Right ventricle myocardium inferior (tissue), 1 donor: ENCODE measurements at regions not wholly inside any gene's neighbourhood (a gene's known extent, or its start where the extent isn't known, plus 50 kb on each side); places are given as distances from the start of the nearest gene placed in this dataset.
A peak's percentile ranks its signal among the peaks of the same experiment; 100 is the strongest.
"Not testable (repeated sequence)": the region's sequence is repeated elsewhere in the genome, so short reads cannot be mapped to it uniquely, and the experiment has no call there.

Experiments used
- ATAC-seq: fragments of 200-7000 bp; cut with Tn5 transposase; one replicate; pipeline ENCODE4 v1.9.1; 2020; ENCODE audit warnings: mild to moderate bottlenecking, moderate library complexity
- DNase-seq: peaks from one replicate; pipeline ENCODE4 v3.0.0; 2021; ENCODE audit errors: missing footprints
- intact Hi-C: fragments of 100-400 bp; cut with DNase I; formaldehyde crosslinking; loops from one replicate; pipeline ENCODE4 v1.11.0; 2022
- donor health status: DM: no; HTN: yes; CAD: no; lungs with severe emphysema.

DNA sequence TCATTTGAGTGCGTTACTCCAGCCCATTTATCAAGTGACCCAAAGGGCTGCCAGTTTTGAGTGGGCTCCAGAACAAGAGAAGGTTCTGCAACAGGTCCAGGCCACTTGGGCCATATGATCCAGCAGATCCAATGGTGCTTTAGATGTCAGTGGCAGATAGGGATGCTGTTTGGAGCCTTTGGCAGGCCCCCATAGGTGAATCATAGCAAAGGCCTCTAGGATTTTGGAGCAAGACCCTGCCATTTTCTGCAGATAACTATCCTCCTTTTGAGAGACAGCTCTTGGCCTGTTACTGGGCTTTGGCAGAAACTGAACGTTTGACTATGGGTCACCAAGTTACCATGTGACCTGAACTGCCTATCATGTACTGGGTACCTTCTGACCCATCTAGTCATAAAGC lies 358.8 kb upstream of the SEMA3C start:
- ATAC-seq (no peak), DNase-seq (no peak)
- intact Hi-C loops: no loop called here

DNA sequence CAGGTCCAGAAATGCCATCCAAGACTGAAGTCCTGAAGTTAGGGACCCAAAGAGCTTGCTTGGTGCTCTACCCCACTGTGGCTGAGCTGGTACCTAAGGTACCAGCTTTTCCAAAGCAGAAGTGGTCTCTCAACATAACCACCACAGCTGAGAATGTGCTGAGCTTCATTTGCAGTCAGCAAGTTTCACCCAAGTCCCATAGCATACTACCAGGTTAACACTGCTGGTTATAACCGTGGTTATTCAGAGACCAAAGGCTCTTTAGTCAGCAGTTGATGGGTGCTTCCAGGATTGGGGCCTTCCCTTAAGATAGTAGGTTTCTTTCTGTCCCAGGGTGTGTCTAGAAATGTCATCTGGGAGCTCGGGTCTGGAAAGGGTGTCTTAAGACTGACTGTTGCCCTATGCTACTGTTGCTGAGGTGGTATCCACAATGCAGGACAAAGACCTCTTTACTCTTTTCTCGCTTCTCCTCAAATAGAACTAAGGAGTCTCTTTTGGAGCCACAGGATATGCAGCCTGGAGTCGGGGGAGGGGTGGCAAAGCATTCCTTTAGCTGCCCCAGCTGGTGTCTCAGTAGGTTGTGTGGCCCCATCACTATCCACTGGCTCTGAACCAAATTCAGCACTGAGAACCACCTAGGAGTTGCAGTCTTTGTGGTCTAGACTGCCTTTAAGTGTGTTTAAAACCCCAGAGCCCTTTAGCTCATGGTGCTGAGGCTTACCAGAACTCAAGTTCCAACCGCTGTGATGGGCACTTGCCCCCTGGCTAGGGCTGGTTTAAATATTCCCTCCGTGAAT lies 354.9 kb upstream of the SEMA3C start:
- intact Hi-C loops: no loop called here
- DNase-seq: no peak
- no peak for ATAC-seq

DNA sequence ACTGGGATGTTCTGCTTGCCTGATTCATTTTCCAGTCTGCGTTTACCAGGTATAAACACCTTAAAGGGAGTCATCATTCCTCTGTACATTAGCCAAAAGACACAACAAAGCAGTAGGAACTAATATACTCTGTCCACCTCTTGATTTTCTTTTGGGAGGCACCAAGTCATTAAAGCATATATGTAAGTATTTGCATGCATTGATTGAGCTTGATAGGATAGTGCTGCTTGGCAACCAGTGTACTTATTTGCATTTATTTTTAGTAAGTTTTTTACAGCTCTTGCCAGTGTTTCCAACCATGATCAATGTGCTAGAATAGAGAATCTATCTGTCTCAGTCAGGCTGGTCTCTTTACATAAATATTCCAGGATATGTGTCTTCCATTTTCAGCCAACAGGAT lies 353.3 kb upstream of the SEMA3C start:
- intact Hi-C loops: no loop called here
- no peak for DNase-seq
- no peak for ATAC-seq

DNA sequence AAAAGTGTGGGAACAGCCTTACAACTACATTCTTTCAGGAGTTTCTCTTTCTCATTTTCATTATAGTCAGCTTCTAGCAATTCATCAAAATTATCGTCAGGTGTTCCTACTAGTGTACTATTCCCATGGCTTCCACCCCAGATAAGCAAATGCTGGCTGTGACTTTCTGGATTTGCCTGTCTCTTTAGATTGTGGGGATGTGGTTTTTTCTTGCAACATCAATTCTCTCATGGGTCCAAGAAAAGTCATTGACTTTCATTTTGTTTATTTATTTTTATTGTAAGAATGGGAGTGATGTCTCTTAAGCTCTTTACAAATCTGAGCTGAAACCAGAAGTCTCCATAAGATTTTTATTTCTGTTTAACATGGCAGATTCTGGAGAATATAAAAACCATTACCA lies 349.7 kb upstream of the SEMA3C start:
- intact Hi-C loops: no loop called here
- no peak for ATAC-seq

DNA sequence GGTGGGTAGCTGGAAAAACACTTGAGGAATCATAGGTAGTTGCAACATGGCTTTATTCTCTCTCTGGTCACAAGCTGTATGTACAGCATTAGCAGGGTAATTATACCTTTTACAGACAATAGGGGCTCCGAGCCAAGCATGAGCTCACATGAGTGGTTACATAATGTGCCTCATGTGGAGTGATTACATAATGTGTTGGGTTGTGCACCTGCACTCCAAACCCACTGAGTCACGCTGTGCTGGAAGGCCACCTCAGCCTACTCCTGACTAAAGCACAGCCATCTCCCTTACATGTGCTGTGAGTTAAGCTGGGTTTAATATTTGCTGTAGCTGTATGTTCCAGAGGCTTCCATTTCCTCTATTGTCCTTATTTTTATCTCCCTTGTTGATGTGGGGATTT lies 348.7 kb upstream of the SEMA3C start:
- ATAC-seq: no peak
- intact Hi-C loops: no loop called here

More for the DNA sequence above, 349.7 kb upstream of the SEMA3C start:
- no peak for DNase-seq

DNA sequence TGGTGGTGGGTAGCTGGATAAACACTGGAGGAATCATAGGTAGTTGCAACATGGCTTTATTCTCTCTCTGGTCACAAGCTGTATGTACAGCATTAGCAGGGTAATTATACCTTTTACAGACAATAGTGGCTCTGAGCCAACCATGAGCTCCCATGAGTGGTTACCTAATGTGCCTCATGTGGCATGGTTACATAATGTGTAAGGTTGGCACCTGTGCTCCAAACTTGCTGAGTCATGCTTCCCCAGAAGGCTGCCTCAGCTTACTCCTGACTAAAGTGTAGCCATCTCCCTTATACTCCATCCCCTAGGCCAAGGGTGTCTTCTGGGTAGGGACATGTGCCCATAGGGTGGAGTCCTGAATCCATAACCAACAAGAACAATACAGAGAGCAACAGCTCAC lies 345.3 kb upstream of the SEMA3C start:
- intact Hi-C loops: no loop called here
- no peak for ATAC-seq

More for the DNA sequence above, 348.7 kb upstream of the SEMA3C start:
- DNase-seq: no peak

DNA sequence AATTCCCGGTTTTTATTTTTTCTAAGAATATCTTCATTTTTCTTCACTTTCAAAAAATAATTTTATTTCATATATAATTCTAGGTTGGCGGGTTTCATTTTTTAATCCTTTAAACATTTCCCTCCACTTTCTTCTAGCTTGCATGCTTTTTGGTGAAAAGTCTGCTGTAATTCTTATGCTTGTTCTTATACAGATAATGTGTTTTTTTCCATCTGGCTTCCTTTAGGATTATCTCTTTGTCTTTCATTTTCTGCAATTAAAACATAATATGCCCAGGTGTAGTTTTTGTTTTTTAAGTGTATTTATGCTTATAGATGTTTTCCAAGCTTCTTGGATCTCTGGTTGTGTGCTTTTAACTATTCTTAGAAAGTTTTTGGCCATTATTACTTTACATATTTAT lies 341.3 kb upstream of the SEMA3C start:
- DNase-seq (no peak), ATAC-seq (no peak)
- intact Hi-C loops: no loop called here

More for the DNA sequence above, 345.3 kb upstream of the SEMA3C start:
- DNase-seq: no peak

DNA sequence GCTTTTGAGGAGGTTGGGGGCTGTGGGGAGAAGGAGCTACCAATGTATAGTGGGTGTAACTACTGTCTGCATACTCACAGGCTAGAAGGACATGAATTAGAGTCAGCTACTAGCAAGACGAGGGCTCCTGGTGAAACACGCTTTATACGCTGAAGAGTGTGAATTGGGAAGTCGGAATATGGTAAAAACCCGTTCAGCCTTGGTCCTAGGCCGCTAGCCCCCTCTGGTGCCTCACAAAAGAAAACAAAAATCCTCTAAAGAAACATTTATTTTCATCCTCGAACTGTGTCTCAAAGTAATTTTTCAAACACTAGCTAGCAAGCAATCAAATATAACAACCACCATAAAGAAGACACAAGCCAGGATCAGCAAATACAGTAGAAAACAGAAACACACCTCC lies 338.1 kb upstream of the SEMA3C start:
- DNase-seq: no peak
- peak; percentile 54 for ATAC-seq
- intact Hi-C loops: loop anchor here (5.0 kb wide), 1 partner anchor 340 kb away; the partner anchor contains the start of gene SEMA3C

DNA sequence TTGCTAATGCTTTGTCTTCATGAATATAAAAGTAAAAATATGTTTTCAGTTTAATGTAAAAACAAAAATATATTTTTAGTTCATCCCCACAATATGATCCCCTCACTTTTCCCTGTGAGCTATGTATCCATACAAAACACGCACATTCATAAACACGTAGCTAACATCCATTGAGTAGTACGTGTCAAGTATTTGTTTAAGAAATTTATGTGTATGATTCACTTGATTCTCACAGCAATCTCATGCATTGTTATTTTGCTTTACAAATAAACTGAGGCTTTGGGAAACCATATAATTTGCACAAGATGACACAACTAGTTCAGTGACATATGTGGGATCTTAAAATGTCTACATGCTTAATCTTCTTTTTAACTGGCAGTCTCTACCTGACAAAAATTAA lies 329.6 kb upstream of the SEMA3C start:
- intact Hi-C loops: no loop called here
- DNase-seq (no peak), ATAC-seq (no peak)

DNA sequence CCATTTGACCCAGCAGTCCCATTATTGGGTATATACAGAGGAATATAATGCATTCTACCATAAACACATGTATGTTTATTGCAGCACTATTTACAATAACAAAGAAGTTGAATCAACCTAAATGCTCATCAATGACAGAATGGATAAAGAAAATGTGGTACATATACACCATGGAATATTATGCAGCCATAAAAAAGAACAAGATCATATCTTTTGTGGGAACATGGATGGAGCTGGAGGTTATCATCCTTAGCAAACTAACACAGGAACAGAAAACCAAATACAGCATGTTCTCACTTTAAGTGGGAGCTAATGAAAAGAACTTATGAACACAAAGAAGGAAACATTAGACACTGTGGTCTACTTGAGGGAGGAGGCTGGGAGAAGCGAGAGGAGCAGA lies 328.5 kb upstream of the SEMA3C start:
- intact Hi-C loops, DNase-seq, ATAC-seq: not testable (repeated sequence)

DNA sequence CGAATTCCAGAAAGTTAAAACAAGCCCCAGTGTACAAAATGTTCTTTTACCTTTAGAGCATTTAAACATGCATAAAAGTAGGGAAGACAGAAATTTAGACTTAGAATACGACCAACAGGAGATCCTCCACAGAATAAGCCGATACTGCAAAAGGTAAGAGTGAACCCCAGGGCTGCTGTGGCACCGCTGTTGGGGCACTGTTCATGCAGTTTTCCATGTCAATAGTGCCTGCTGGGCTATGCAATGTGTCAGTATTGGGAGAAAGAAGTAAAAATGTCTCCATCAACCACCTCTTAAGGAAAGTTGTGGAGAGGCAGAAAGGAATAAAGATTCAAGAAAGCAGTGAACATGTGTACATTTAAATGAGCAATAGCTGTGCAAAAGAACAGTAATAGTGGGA lies 326.5 kb upstream of the SEMA3C start:
- ATAC-seq: no peak
- DNase-seq: no peak
- intact Hi-C loops: no loop called here

DNA sequence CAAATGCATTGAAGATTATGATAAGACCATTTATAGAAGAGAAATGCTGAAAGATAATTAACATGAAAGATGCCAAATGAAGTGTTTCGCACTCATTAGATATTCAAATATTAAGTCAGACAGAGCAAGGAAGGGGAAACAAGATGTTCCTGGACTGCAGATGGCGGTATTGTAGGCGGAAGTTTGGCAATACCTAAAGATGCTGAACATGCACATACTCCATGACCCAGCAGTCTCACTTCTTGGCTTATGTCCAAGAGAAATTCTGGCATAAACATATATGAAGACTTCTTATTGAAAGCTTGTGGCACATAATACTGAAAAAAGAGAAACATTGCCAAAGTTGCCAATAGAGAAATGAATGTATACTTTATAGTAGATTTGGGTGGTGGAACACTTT lies 325.4 kb upstream of the SEMA3C start:
- intact Hi-C loops: no loop called here
- ATAC-seq (no peak), DNase-seq (no peak)

DNA sequence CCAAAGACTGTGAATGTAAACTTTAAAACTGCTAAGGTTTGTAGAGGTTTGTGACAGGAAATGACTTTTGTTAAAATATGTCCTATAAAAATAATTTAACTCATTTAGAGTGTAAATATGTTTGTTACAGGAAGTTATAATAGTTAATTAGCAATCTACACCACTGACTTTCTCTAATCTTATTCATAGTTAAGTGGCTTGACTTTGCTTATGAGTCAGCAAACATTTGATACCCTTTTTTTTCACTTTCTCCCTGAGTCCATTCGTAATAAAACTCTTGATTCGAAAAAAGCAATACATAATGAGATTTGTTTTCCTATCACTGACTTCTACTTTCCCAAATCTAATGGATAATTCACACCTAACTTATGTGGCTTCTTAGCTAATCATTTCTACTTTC lies 317.7 kb upstream of the SEMA3C start:
- intact Hi-C loops: no loop called here
- no peak for ATAC-seq
- DNase-seq: no peak

DNA sequence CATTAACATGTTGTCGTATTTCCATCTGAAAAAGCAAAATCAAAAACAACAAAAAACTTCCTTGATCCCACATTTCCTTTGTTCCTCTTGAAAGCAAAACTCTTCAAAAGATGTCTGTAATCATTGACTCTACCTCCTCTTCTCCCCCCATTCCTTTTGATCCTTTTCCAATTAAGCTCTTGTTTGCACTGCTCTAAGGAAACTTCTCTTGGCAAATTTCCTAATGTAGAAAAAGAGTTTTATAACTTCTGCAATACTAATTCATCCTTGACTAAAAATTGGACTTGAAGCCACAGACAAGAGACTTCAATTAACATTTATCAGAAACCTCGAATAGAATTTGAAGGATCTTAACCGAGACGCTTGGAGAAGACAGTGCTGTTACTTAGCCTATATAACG lies 317.1 kb upstream of the SEMA3C start:
- DNase-seq (no peak), ATAC-seq (no peak)
- intact Hi-C loops: no loop called here

DNA sequence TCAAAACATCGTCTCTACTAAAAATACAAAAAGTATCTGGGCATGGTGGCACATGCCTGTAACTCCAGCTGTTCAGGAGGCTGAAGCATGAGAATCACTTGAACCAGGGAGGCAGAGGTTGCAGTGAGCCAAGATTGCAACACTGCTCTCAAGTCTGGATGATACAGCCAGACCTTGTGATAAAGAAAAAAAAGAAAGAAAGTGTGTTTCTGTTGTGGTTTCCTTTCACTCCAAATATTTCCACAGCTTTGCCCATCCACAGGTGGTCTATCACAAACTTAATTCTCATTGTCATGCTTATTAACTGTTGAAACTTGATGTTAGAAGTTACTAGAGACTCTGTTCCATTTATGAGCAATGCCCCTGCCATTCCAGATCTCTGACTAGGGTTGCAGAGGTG lies 316.0 kb upstream of the SEMA3C start:
- ATAC-seq: no peak
- intact Hi-C loops: no loop called here

DNA sequence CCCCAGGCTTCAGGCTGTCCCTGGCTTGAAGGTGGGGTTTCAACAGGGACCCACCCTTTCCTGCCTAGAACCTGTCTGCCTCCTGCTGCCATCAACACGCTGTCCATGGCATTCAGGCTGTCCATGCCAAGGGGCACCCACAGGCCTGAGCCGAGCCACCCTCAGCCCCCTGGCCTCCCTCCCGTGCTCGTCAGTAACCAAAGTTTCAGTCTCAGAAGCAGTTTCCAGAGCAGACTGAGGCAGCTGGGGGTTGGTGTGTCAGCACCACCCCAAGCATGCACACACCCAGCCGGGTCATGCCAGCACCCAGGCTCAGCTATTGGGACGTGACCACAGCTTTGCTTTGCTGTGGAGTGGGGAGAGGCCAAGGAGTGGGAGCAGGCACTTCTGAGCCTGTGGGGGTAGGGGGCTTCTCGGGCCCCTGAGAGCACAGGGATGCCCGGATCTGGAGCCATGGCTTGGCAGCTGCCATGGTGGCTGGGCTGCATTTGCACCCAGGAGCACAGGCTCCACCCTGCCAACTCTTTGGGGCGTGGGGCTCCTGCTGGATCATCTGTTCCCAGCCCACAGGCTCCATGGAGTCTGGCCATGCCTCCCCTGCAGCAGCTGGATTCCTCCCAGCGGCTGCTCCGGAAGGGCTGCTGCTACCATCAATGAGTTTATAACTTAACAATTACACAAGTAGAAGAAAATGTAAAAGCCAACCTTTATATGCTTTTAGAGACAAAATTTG lies 314.5 kb upstream of the SEMA3C start:
- intact Hi-C loops: no loop called here
- ATAC-seq: no peak

More for the DNA sequence above, 316.0 kb upstream of the SEMA3C start:
- DNase-seq: no peak

DNA sequence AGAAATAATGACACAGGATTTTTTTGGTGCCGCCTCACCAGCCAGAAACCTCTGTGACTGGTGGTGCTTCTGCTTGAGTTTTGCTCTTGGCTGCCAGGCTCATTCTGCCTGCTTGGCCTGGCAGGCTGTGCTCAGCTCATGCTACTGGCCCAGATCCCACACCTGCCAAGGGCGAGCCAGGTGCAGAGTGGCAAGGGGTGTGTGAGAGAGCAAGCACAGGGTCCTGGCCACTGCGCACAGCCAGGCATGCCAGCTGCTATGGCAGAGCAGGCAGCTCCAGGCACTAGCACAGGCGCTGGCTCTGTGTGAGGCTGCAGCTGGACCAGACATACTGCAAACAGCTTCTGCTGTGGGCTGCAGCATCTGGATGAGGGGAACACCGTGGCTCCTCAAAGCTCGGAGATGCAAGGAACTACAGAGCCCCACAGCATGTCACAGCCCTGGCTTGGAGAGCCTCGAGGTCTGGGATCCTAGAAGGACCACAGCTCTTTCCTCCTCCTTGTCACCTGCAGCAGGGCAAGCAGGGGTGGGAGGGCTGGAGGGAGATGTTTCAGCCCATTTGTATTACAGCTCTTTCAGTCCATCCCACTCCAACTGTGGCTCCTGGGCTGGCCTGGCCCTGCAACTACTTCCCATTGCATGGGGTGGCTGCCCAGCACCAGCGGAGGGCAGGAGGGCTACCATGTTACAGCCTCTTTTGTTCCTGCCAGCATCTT lies 313.4 kb upstream of the SEMA3C start:
- DNase-seq (peak; percentile 64), ATAC-seq (peak; percentile 83)
- intact Hi-C loops: no loop called here

More for the DNA sequence above, 314.5 kb upstream of the SEMA3C start:
- peak; percentile 59 for DNase-seq

DNA sequence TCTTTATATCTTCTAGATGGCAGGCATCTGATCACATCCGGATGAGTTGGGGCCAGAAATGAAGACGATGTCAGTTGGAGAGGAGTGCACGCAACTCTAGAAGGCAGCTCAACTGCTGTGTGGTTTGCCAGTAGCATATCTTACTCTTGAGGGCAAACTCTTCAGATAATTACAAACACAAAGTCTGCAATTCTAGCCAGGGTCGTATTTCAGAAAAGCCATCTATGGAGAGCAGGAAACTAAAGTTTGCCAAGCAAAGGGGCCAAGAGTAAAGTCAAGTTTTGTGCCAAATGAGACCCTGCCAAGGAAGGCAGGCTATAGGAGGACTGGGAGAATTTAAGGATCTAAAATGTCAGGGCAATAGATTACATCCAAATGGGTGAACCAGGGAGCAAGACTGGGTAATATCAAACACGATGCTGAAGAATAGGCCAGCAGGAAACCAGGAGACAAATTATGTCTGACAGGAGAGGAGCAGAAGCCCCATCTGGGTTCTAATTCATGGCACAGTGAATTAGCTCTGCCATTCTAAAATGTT lies 312.5 kb upstream of the SEMA3C start:
- intact Hi-C loops: no loop called here
- ATAC-seq (no peak), DNase-seq (no peak)

DNA sequence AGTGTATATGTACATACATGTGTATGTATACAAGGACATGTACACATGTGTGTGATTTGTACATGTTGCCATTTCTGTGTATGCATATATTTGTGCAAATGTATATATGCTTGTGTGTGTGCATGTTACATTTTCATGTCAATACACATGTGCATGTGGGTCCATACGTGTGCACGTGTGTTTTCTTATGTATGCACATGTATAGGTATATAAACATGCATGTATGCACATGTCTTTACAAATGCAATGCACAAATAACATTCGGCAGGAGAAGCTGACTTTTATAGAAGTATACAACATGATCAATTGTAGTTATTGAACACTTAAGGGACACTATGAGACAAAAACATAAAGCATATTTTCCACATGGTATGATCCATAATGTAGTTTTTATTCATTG lies 307.4 kb upstream of the SEMA3C start:
- intact Hi-C loops: no loop called here
- no peak for DNase-seq

More for the DNA sequence above, 307.4 kb upstream of the SEMA3C start:
- ATAC-seq: no peak
